GM23248 (cell line): ENCODE measurements at regions not wholly inside any gene's neighbourhood (a gene's known extent, or its start where the extent isn't known, plus 50 kb on each side); places are given as distances from the start of the nearest gene placed in this dataset.

ENCODE experiments used
- EZH2 ChIP-seq: fragments of 200-600 bp; sonication (generic); IDR thresholded peaks from 2 replicates; pipeline ENCODE4 v1.6.1; 2018; ENCODE audit warnings: antibody characterized with exemption, mild to moderate bottlenecking; ENCODE audit not compliant: insufficient read depth, poor library complexity, severe bottlenecking
- EZH2phosphoT487 ChIP-seq: fragments of 200-600 bp; sonication (generic); IDR thresholded peaks from 2 replicates; pipeline ENCODE4 v1.6.1; 2018; ENCODE audit warnings: antibody characterized with exemption, moderate library complexity, mild to moderate bottlenecking, low read depth; ENCODE audit not compliant: insufficient read depth

DNA sequence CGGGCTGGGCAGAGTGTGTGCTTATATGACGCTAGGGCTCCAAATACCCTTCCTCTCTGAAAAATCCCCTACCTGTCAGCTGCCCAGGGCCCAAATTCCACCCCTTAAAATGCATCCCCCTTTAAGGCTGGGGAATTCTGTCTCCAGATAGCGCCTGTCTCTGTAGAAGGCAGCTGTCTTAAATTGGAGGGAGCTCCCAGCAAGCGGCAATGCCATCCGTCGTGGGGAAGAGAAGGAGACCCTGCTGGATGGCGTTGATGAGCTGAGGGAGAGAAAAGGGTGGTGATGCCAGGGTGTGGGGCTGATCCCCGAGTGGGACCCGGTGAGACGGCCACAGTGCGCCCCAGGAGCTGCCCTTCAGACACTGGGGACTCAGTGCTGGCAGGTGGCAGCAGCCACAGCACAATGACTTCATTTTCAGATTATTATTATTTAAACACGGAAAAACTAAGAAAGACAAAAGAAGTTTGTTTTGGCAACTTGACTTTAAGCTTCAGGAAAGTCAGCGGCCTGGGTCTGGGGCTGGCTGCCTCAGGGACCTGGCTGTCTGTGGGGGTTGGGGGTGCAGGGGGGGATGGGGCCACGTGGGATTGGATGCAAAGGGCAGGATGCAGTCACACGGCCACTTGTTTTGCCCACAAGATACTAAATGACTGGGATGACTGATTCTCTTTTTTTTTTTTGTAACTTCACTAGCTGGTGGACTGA, 152.8 kb downstream of the TFCP2L1 start:
- TF ChIP-seq EZH2 (no peak), EZH2phosphoT487 (no peak)
